GM10266 (cell line): ENCODE measurements at regions not wholly inside any gene's neighbourhood (a gene's known extent, or its start where the extent isn't known, plus 50 kb on each side); places are given as distances from the start of the nearest gene placed in this dataset.

Experiments
- DNase-seq: peaks from one replicate; pipeline ENCODE4 v3.0.0; 2012; ENCODE audit errors: extremely low spot score
- TF ChIP-seq, protein P1 (sequence below): IDR thresholded peaks from 2 replicates; pipeline ENCODE4 v1.5.1; 2012; ENCODE audit warnings: mild to moderate bottlenecking, low read depth; ENCODE audit not compliant: control insufficient read depth, insufficient read depth; ENCODE audit errors: missing control alignments

- DNase-seq, result no peak
- TF ChIP-seq, protein P1, sequence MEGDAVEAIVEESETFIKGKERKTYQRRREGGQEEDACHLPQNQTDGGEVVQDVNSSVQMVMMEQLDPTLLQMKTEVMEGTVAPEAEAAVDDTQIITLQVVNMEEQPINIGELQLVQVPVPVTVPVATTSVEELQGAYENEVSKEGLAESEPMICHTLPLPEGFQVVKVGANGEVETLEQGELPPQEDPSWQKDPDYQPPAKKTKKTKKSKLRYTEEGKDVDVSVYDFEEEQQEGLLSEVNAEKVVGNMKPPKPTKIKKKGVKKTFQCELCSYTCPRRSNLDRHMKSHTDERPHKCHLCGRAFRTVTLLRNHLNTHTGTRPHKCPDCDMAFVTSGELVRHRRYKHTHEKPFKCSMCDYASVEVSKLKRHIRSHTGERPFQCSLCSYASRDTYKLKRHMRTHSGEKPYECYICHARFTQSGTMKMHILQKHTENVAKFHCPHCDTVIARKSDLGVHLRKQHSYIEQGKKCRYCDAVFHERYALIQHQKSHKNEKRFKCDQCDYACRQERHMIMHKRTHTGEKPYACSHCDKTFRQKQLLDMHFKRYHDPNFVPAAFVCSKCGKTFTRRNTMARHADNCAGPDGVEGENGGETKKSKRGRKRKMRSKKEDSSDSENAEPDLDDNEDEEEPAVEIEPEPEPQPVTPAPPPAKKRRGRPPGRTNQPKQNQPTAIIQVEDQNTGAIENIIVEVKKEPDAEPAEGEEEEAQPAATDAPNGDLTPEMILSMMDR, result no peak
Measured at GRCh38 chr13:74036373-74036772, 97.8 kb downstream of the KLF12 start.

DNA sequence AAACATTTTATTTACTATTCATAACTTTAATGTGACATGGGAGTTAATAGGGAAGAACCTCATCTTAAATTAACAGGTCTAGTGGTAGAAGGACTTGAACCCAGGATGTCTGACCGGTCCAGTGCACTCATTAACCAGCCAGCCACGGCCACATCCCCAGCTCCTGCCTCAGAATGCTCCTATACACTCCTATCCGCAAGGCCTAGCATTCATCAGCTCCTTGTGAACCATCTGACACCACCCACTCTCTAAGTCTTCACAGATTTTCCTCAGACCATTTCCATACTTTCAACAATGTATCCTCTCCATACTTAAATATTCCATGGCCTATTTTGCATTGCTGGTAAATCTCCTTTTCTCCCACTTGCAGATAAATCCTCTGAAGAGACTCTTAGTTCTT is 98.3 kb downstream of the KLF12 start:
- TF ChIP-seq, protein P1, result no peak
- DNase-seq, result no peak

- TF ChIP-seq, protein P1, result no peak
- DNase-seq, result no peak
Measured at GRCh38 chr13:74032325-74032724, 101.9 kb downstream of the KLF12 start.

DNA sequence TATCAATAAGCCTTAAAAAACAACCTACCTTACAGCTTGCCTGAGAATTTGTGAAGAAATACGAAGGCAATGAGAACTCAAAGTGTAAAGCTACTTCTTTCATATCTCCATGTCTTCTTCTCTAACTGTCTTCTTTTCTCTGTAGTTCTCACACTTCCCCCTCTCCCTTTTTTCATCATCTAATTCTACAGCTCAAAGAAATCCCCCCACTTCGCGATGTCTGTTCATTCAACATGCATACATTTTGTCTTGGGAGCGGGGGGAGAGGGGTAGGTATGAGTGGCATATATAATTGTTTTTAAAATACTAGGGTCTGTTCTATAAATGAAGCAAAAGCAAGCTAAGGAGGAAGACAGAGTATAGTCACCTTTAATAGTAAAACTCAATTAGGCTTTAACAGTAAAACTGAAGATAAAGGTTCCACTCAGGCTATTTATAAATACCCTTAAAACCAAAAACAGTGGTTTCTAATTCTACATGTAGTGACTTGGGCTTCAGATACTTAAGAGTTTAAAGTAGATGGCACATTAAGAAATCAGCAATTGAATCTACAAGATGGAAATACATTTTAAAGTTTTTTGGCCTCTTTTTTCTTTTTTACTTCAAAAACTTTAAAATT is 106.9 kb downstream of the KLF12 start:
- TF ChIP-seq, protein P1, result no peak
- no peak for DNase-seq

DNA sequence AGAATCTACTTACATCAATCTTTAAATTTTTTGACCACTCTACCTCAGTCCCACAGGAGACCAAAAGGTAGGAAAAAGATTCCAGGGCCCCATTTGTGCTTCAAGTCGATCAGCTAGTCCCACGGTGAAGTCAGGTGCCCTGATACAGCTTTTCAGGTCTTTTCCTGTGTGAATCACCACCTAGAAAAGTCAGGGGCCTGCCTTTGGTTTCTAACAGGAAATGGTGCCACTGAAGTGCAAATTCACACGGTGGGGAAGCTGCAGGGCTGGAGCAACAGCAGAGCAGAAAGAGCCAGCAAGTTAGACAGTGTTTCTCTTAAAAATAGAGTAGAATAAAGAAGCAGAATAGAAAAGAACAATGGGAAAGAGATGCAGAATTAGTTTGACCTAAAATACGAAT is 107.5 kb downstream of the KLF12 start:
- TF ChIP-seq, protein P1, result no peak
- peak; percentile 40 for DNase-seq

- TF ChIP-seq, protein P1, result no peak
- no peak for DNase-seq
Measured at GRCh38 chr13:74025369-74025768, 108.8 kb downstream of the KLF12 start.

DNA sequence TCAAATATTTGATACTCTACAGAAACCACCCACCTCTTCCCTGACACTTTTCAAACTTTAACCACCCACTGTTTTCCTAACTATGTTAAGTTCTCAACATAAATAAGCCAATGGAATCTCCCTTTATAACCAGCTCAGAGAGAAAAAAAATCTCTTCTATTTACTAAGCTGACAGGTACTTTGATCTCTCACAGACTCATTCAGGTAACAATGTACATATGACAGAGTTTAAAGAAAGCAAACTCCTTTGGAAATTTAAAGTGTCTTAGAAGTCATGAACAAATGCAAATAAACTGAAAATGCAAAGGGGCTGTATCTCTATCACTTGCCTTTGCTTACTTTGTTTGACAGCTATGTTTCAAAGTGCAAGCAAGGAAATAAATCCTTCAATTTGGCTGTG is 109.3 kb downstream of the KLF12 start:
- TF ChIP-seq, protein P1, result no peak
- no peak for DNase-seq
